Keratinocyte (primary cell): ENCODE measurements at regions not wholly inside any gene's neighbourhood (a gene's known extent, or its start where the extent isn't known, plus 50 kb on each side); places are given as distances from the start of the nearest gene placed in this dataset.

Source experiments
- DNase-seq: peaks from one replicate; pipeline ENCODE4 v3.0.0-alpha.2; 2011; ENCODE audit warnings: low read depth, missing footprints, low spot score
- FAIRE-seq: peaks from 2 replicates; lab custom pipeline; 2011; peaks lifted over from hg19 to GRCh38; lab: Jason Lieb, UNC
- H2AFZ ChIP-seq: 2 replicates; pipeline ENCODE4 v1.6.0; 2012; ENCODE audit warnings: low read length, control low read depth, inconsistent platforms; ENCODE audit not compliant: control insufficient read depth
- H3K27ac ChIP-seq: 2 replicates; pipeline ENCODE4 v1.5.1; 2011; ENCODE audit warnings: low read length; ENCODE audit not compliant: control insufficient read depth, insufficient read depth
- H3K27me3 ChIP-seq: 3 replicates; pipeline ENCODE4 v1.6.0; 2011; ENCODE audit warnings: low read length; ENCODE audit not compliant: control insufficient read depth, insufficient read depth; ENCODE audit errors: extremely low read depth
- H3K36me3 ChIP-seq, 2 experiments: 2 replicates in 1 of 2; 3 replicates in 1 of 2; pipeline ENCODE4 v1.5.1; 2011; ENCODE audit warnings: low read length in 2 of 2, mild to moderate bottlenecking in 1 of 2; ENCODE audit not compliant: control insufficient read depth in 2 of 2, insufficient read depth in 2 of 2; ENCODE audit errors: extremely low read depth in 1 of 2
- H3K4me1 ChIP-seq: 3 replicates; pipeline ENCODE4 v1.5.1; 2011; ENCODE audit warnings: low read length; ENCODE audit not compliant: control insufficient read depth, insufficient read depth; ENCODE audit errors: extremely low read depth
- H3K4me2 ChIP-seq: 3 replicates; pipeline ENCODE4 v1.6.0; 2011; ENCODE audit warnings: low read depth, low read length; ENCODE audit not compliant: control insufficient read depth, insufficient read depth; ENCODE audit errors: extremely low read depth
- H3K4me3 ChIP-seq, 3 experiments: fragments of 200-600 bp in 1 of 3; sonication (generic) in 1 of 3; 2 replicates in 2 of 3; 3 replicates in 1 of 3; pipeline ENCODE4 v1.5.1; 2011 to 2016; ENCODE audit warnings: low read length in 3 of 3, mild to moderate bottlenecking in 3 of 3, control low read depth in 2 of 3, inconsistent platforms in 1 of 3, low read depth in 1 of 3, mixed read lengths in 1 of 3, mixed run types in 1 of 3, moderate library complexity in 1 of 3; ENCODE audit not compliant: control insufficient read depth in 2 of 3, insufficient read depth in 2 of 3; ENCODE audit errors: extremely low read depth in 1 of 3
- H3K79me2 ChIP-seq: 2 replicates; pipeline ENCODE4 v1.6.0; 2012; ENCODE audit warnings: low read length; ENCODE audit not compliant: control insufficient read depth, insufficient read depth
- H3K9ac ChIP-seq: 3 replicates; pipeline ENCODE4 v1.6.0; 2011; ENCODE audit warnings: low read length; ENCODE audit not compliant: control insufficient read depth, insufficient read depth; ENCODE audit errors: extremely low read depth
- H3K9me1 ChIP-seq: 3 replicates; pipeline ENCODE4 v1.6.0; 2011; ENCODE audit warnings: low read length; ENCODE audit not compliant: control insufficient read depth, insufficient read depth; ENCODE audit errors: extremely low read depth
- H3K9me3 ChIP-seq: 2 replicates; pipeline ENCODE4 v1.5.1; 2012; ENCODE audit warnings: low read depth, low read length; ENCODE audit not compliant: control insufficient read depth
- H4K20me1 ChIP-seq: 3 replicates; pipeline ENCODE4 v1.6.0; 2011; ENCODE audit warnings: low read length; ENCODE audit not compliant: control insufficient read depth, insufficient read depth; ENCODE audit errors: extremely low read depth
- EZH2 ChIP-seq: IDR thresholded peaks from one replicate; pipeline ENCODE4 v1.6.1; 2012; ENCODE audit warnings: inconsistent platforms, mild to moderate bottlenecking, low read length, moderate library complexity
- dilution Hi-C: fragments of 300-500 bp; cut with MboI; formaldehyde crosslinking; loops from one replicate; pipeline ENCODE4 v1.7.0; 2020; ENCODE audit warnings: low sequenced_read_pairs; ENCODE audit not compliant: extremely low pct_ligation_motif_present
- TF ChIP-seq, protein P1 (sequence below), 3 experiments: IDR thresholded peaks in 1 of 3; conservative IDR thresholded peaks in 1 of 3; optimal IDR thresholded peaks in 1 of 3; 2 replicates in 2 of 3; 3 replicates in 1 of 3; pipeline versions ENCODE3 to v1.5.1; 2011; ENCODE audit warnings: low read length in 3 of 3, mild to moderate bottlenecking in 3 of 3, moderate library complexity in 2 of 3, control low read depth in 1 of 3, inconsistent platforms in 1 of 3; ENCODE audit not compliant: insufficient read depth in 2 of 3; ENCODE audit errors: extremely low read depth in 1 of 3

DNA sequence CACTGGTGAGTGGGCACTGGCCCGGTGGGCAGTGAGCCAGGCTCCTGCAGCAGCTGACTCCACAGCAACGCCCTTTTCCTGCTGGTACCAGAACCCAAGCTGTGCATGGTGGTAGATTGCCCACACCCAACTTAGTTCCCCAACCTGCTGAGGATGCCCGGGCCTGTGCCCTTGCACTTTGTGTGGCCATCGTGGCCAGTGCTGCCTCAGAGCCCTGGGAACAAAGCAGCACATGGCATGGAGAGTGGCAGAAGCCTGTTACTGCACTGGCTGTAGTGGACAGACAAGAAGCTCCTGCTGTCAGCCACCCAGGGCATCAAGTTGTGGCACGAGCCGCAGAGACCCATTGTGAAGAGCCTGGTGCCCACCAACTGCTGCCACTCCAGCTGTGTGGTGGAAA lies 612.9 kb downstream of the DNAH5 start:
- Histone ChIP-seq H3K79me2 (no peaks in the 10 kb centered on the region), H3K4me2 (no peak overlapping the region), H3K27ac (no peak overlapping the region), H3K9ac (no peak overlapping the region), H3K9me1 (no peaks in the 10 kb centered on the region), H3K36me3 (no peaks in the 10 kb centered on the region), H2AFZ (no peak overlapping the region), H3K4me1 (no peaks in the 10 kb centered on the region), H3K4me3 (no peak overlapping the region), H3K27me3 (no peaks in the 10 kb centered on the region), H4K20me1 (no peaks in the 10 kb centered on the region), H3K9me3 (no peaks in the 10 kb centered on the region)
- TF ChIP-seq, protein P1, sequence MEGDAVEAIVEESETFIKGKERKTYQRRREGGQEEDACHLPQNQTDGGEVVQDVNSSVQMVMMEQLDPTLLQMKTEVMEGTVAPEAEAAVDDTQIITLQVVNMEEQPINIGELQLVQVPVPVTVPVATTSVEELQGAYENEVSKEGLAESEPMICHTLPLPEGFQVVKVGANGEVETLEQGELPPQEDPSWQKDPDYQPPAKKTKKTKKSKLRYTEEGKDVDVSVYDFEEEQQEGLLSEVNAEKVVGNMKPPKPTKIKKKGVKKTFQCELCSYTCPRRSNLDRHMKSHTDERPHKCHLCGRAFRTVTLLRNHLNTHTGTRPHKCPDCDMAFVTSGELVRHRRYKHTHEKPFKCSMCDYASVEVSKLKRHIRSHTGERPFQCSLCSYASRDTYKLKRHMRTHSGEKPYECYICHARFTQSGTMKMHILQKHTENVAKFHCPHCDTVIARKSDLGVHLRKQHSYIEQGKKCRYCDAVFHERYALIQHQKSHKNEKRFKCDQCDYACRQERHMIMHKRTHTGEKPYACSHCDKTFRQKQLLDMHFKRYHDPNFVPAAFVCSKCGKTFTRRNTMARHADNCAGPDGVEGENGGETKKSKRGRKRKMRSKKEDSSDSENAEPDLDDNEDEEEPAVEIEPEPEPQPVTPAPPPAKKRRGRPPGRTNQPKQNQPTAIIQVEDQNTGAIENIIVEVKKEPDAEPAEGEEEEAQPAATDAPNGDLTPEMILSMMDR (optimal IDR thresholded peaks at IDR 0.05 in 1 of 3, IDR thresholded peaks at IDR 0.05 in 1 of 3, conservative IDR thresholded peaks at IDR 0.05 in 1 of 3; ENCODE audit: extremely low read depth in 1 of 3, insufficient read depth in 2 of 3, low read length in 3 of 3), result no peak
- TF ChIP-seq EZH2, result no peak
- DNase-seq (no peak), FAIRE-seq (no peak)
- dilution Hi-C loops, result no loop called here

DNA sequence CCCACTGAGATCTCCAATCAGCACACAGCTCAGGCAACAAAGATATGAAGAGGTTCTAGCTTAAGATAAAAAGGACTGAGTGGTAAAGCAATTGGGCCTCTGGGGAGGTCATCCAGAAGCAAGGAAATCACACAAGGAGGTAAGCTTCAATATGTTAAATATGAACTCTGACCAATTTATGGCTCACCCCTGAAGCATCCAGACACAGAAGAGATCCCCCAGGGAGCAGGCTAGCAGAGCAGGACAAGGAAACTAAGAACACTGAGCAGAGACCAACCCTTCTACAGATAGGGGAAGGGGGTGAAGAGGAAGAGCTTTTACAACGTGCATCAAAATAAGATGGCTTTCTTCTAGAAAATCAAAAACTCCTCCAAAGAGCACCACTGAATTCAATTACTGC lies 616.2 kb downstream of the DNAH5 start:
- FAIRE-seq, result no peak
- dilution Hi-C loops, result no loop called here
- no peak overlapping the region for H2AFZ ChIP-seq

More for the DNA sequence above, 616.2 kb downstream of the DNAH5 start:
- DNase-seq, result no peak
- TF ChIP-seq, protein P1 (optimal IDR thresholded peaks at IDR 0.05 in 1 of 3, IDR thresholded peaks at IDR 0.05 in 1 of 3, conservative IDR thresholded peaks at IDR 0.05 in 1 of 3; ENCODE audit: extremely low read depth in 1 of 3, insufficient read depth in 2 of 3, low read length in 3 of 3), result no peak
- no peak for TF ChIP-seq EZH2
- H3K79me2 ChIP-seq, result no peaks in the 10 kb centered on the region
- no peak overlapping the region for H3K27ac ChIP-seq
- H3K9me1 ChIP-seq, result no peaks in the 10 kb centered on the region
- no peaks in the 10 kb centered on the region for H3K4me1 ChIP-seq
- no peaks in the 10 kb centered on the region for H3K27me3 ChIP-seq
- no peak overlapping the region for H3K4me2 ChIP-seq
- H3K4me3 ChIP-seq, result no peak overlapping the region
- H3K9me3 ChIP-seq, result no peaks in the 10 kb centered on the region
- no peaks in the 10 kb centered on the region for H4K20me1 ChIP-seq
- H3K36me3 ChIP-seq, result no peaks in the 10 kb centered on the region
- no peak overlapping the region for H3K9ac ChIP-seq
